Fibroblast of lung (primary cell): ENCODE measurements at regions not wholly inside any gene's neighbourhood (a gene's known extent, or its start where the extent isn't known, plus 50 kb on each side); places are given as distances from the start of the nearest gene placed in this dataset.

Experiments
- DNase-seq, 2 donors: peaks; one replicate each; pipeline versions ENCODE4 v3.0.0 to v3.0.0-alpha.2; 2010; ENCODE audit warnings: low read depth in 2 of 2
- H2AFZ ChIP-seq: 2 replicates; pipeline ENCODE4 v1.5.1; 2012; ENCODE audit warnings: low read length, control low read depth, inconsistent platforms
- H3K27ac ChIP-seq: 2 replicates; pipeline ENCODE4 v1.5.1; 2011; ENCODE audit warnings: low read length, control low read depth; ENCODE audit not compliant: insufficient read depth
- H3K27me3 ChIP-seq: 2 replicates; pipeline ENCODE4 v1.5.1; 2011; ENCODE audit warnings: mild to moderate bottlenecking, low read length; ENCODE audit not compliant: control insufficient read depth, insufficient read depth
- H3K36me3 ChIP-seq: 2 replicates; pipeline ENCODE4 v1.5.1; 2011; ENCODE audit warnings: low read length; ENCODE audit not compliant: control insufficient read depth, insufficient read depth
- H3K4me1 ChIP-seq: 2 replicates; pipeline ENCODE4 v1.5.1; 2011; ENCODE audit warnings: low read length; ENCODE audit not compliant: control insufficient read depth, insufficient read depth; ENCODE audit errors: extremely low read depth
- H3K4me2 ChIP-seq: 2 replicates; pipeline ENCODE4 v1.5.1; 2011; ENCODE audit warnings: low read length, control low read depth; ENCODE audit not compliant: insufficient read depth; ENCODE audit errors: extremely low read depth
- H3K4me3 ChIP-seq, 4 experiments: fragments of 200-600 bp in 1 of 4; sonication (generic) in 1 of 4; replicated peaks in 1 of 4; 2 replicates each; pipeline ENCODE4 v1.5.1; 2011 to 2016; ENCODE audit warnings: low read length in 4 of 4, low read depth in 3 of 4, mild to moderate bottlenecking in 3 of 4, control low read depth in 2 of 4, inconsistent platforms in 1 of 4, mixed read lengths in 1 of 4; ENCODE audit not compliant: insufficient read depth in 1 of 4; ENCODE audit errors: control extremely low read depth in 1 of 4
- H3K79me2 ChIP-seq: 2 replicates; pipeline ENCODE4 v1.5.1; 2012; ENCODE audit warnings: mild to moderate bottlenecking, low read length, inconsistent platforms; ENCODE audit not compliant: control insufficient read depth, insufficient read depth
- H3K9ac ChIP-seq: 2 replicates; pipeline ENCODE4 v1.5.1; 2011; ENCODE audit warnings: mild to moderate bottlenecking, low read length, control low read depth; ENCODE audit not compliant: insufficient read depth
- H3K9me3 ChIP-seq: 2 replicates; pipeline ENCODE4 v1.5.1; 2012; ENCODE audit warnings: low read depth, low read length; ENCODE audit not compliant: control insufficient read depth, insufficient read depth
- H4K20me1 ChIP-seq: 2 replicates; pipeline ENCODE4 v1.5.1; 2011; ENCODE audit warnings: low read length; ENCODE audit not compliant: control insufficient read depth, insufficient read depth; ENCODE audit errors: extremely low read depth
- EZH2 ChIP-seq: IDR thresholded peaks from 2 replicates; pipeline ENCODE4 v1.5.1; 2012; ENCODE audit warnings: low read length, control low read depth, mild to moderate bottlenecking; ENCODE audit errors: missing control alignments
- TF ChIP-seq, protein P1 (sequence below), 2 donors: IDR thresholded peaks in 1 of 2; conservative IDR thresholded peaks in 1 of 2; 1 replicate in 1 of 2; 2 replicates in 1 of 2; pipeline ENCODE4 v1.5.1; 2011 to 2012; ENCODE audit warnings: low read length in 2 of 2, control low read depth in 1 of 2, inconsistent platforms in 1 of 2, low read depth in 1 of 2, mild to moderate bottlenecking in 1 of 2

GRCh38 chr1:243996223-243996622 lies 54.9 kb upstream of the ZBTB18 start:
- Histone ChIP-seq H3K4me2 (no peak overlapping the region), H3K27me3 (peaks cover 2% of the 10 kb centered on the region), H3K9ac (no peak overlapping the region), H2AFZ (no peak overlapping the region), H3K4me1 (no peaks in the 10 kb centered on the region), H3K36me3 (no peaks in the 10 kb centered on the region), H4K20me1 (no peaks in the 10 kb centered on the region), H3K4me3 (no peak overlapping the region), H3K27ac (no peak overlapping the region), H3K79me2 (no peaks in the 10 kb centered on the region), H3K9me3 (no peaks in the 10 kb centered on the region)
- no peak for DNase-seq
- TF ChIP-seq, protein P1, sequence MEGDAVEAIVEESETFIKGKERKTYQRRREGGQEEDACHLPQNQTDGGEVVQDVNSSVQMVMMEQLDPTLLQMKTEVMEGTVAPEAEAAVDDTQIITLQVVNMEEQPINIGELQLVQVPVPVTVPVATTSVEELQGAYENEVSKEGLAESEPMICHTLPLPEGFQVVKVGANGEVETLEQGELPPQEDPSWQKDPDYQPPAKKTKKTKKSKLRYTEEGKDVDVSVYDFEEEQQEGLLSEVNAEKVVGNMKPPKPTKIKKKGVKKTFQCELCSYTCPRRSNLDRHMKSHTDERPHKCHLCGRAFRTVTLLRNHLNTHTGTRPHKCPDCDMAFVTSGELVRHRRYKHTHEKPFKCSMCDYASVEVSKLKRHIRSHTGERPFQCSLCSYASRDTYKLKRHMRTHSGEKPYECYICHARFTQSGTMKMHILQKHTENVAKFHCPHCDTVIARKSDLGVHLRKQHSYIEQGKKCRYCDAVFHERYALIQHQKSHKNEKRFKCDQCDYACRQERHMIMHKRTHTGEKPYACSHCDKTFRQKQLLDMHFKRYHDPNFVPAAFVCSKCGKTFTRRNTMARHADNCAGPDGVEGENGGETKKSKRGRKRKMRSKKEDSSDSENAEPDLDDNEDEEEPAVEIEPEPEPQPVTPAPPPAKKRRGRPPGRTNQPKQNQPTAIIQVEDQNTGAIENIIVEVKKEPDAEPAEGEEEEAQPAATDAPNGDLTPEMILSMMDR (conservative IDR thresholded peaks at IDR 0.05 in 1 of 2, IDR thresholded peaks at IDR 0.05 in 1 of 2; ENCODE audit: low read depth in 1 of 2, low read length in 2 of 2): no peak
- TF ChIP-seq EZH2: no peak

DNA sequence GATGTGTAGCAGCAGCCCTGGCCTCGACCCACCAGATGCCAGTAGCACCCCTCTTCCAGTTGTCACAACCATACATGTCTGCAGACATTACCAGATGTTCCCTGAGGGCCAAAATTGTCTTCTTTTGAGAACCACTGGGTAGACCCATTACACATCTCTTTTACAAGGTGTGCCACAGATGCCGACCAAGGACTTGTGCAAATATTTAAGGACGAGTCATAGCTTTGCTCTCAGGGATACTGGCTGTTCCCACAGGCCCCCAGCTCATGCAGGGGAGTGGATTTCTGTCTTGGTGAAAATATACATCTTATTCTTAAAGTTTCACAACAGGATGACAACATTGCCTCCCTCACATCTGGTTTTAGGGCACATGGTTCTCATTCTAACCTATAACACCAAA lies 59.4 kb upstream of the ZBTB18 start:
- no peak overlapping the region for H3K4me2 ChIP-seq
- no peak overlapping the region for H2AFZ ChIP-seq
- no peak for DNase-seq

DNA sequence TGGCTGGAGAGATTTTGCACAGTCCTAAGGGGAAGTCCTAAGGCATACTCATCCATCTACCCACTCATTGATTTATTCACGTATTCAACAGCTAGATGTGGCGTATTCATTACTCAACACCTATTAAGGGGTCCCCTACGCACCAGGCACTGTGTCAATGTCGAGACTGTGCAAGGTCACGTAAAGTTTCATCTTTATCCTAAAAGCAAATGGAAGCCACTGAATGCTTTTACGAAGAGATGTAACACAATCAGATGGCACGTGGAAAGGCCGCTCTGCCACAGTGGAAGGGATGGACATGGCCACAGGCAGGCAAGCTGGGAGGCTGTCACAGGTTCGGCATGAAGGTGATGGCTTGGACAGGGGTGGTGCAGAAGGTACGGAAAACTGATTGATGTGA lies 66.3 kb upstream of the ZBTB18 start:
- Histone ChIP-seq H3K4me3 (no peak overlapping the region), H2AFZ (no peak overlapping the region), H3K79me2 (no peaks in the 10 kb centered on the region), H3K4me2 (no peak overlapping the region), H3K9ac (no peak overlapping the region), H3K4me1 (no peaks in the 10 kb centered on the region), H3K27me3 (no peaks in the 10 kb centered on the region), H3K9me3 (no peaks in the 10 kb centered on the region), H3K27ac (no peak overlapping the region), H3K36me3 (no peaks in the 10 kb centered on the region), H4K20me1 (no peaks in the 10 kb centered on the region)
- no peak for DNase-seq
- TF ChIP-seq EZH2: no peak
- TF ChIP-seq, protein P1 (conservative IDR thresholded peaks at IDR 0.05 in 1 of 2, IDR thresholded peaks at IDR 0.05 in 1 of 2; ENCODE audit: low read depth in 1 of 2, low read length in 2 of 2): no peak

More for the DNA sequence above, 59.4 kb upstream of the ZBTB18 start:
- H3K9me3 ChIP-seq: no peaks in the 10 kb centered on the region
- H3K9ac ChIP-seq: no peak overlapping the region
- H3K4me3 ChIP-seq: no peak overlapping the region
- H3K27me3 ChIP-seq: peaks cover 2% of the 10 kb centered on the region
- no peak for TF ChIP-seq EZH2
- TF ChIP-seq, protein P1 (conservative IDR thresholded peaks at IDR 0.05 in 1 of 2, IDR thresholded peaks at IDR 0.05 in 1 of 2; ENCODE audit: low read depth in 1 of 2, low read length in 2 of 2): no peak
- no peaks in the 10 kb centered on the region for H3K4me1 ChIP-seq
- H3K36me3 ChIP-seq: no peaks in the 10 kb centered on the region
- no peaks in the 10 kb centered on the region for H3K79me2 ChIP-seq
- H4K20me1 ChIP-seq: no peaks in the 10 kb centered on the region
- H3K27ac ChIP-seq: no peak overlapping the region
